ENCODE measurements at regions not wholly inside any gene's neighbourhood (a gene's known extent, or its start where the extent isn't known, plus 50 kb on each side); places are given as distances from the start of the nearest gene placed in this dataset.

- TF ChIP-seq POLR2A (IDR thresholded peaks at IDR 0.05) (no peak), CTCF (IDR thresholded peaks at IDR 0.05) (no peak), EP300 (IDR thresholded peaks at IDR 0.05) (no peak)
These were observed 87.8 kb upstream of the KLF6 start for GRCh38 chr10:3872712-3873329.
